Fibroblast of the aortic adventitia (primary cell): ENCODE measurements at regions not wholly inside any gene's neighbourhood (a gene's known extent, or its start where the extent isn't known, plus 50 kb on each side); places are given as distances from the start of the nearest gene placed in this dataset.

Experiments used
- DNase-seq: peaks from one replicate; pipeline ENCODE4 v3.0.0-alpha.2; 2010; ENCODE audit warnings: low read depth
- H3K4me3 ChIP-seq: 2 replicates; pipeline ENCODE4 v1.5.1; 2011; ENCODE audit warnings: low read depth, mild to moderate bottlenecking, control low read depth, low read length, moderate library complexity
- CTCF ChIP-seq: IDR thresholded peaks from 2 replicates; pipeline ENCODE4 v1.5.1; 2011; ENCODE audit warnings: mild to moderate bottlenecking, low read length, control low read depth, inconsistent platforms; ENCODE audit not compliant: insufficient read depth

DNA sequence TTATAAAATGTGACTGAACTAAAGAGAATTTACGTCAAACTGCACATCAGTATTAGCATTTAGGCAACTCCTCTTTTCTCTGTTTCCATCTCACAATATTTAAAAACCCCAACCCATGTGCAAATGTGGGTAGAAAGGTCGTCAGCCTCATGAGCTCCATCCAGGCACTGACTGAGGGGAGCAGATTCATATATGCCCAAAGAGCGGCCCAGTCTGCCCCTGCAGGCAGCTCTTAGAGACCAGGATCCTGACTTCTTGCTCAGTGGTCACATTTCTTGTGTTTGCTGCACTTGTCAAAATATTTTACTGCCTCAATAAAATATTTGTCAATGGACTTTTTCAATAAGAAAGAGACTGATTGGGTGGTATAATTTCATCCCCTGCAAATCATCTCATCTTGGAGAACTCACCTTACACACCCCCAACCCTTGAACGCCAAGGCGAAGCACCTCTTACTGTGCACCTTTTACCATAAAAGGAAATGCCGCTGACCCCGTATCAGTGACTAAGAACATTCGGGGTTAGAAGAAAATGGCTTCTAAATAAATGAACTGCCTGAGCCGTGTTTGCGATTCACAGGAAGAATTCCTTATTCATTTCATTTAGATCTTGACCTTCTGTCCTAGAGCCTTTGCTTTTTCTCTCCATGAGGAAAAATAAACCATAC lies 418.8 kb downstream of the BCL11B start:
- no peak for TF ChIP-seq CTCF
- no peak for DNase-seq
- H3K4me3 ChIP-seq: no peak overlapping the region

DNA sequence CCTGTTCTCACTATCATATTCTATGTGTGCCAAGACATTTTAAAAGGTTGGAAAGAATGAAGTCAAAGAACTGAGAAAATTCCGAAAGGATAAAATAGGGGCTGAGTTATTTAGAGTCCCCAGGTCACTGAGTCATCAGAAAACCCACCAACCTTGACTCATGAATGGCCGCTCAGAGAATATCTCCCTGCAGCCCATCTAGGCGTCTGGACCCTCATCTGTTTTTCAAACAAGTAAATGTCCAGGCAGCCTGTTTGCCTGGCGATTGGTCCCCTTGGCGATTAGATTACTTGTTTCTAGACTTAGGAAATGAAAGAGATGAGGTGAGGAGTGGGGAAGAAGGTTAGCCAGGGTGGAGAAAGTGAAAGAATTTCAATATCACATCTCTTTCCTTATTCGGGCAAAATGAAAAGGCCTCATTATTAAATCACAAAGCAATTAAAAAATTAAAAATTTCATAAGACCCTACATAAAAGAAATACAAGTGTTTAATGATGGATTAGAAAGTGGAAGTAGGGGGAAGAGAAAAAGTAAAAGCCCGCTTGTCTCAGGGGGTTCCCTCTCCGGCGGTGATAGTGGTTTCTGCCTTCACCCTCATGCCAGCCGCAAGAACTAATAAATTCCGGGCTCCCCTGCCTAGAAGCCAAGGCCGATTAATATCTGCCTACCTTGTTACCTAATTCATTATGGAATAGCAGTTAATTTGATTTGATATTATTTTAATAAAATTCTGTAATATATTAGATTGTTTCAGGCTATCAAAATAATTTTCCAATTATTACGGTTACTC lies 415.9 kb downstream of the BCL11B start:
- TF ChIP-seq CTCF: no peak
- no peak for DNase-seq
- no peak overlapping the region for H3K4me3 ChIP-seq

- H3K4me3 ChIP-seq: no peak overlapping the region
- TF ChIP-seq CTCF: no peak
- no peak for DNase-seq
Measured at GRCh38 chr14:98858158-98858557, 413.8 kb downstream of the BCL11B start.

DNA sequence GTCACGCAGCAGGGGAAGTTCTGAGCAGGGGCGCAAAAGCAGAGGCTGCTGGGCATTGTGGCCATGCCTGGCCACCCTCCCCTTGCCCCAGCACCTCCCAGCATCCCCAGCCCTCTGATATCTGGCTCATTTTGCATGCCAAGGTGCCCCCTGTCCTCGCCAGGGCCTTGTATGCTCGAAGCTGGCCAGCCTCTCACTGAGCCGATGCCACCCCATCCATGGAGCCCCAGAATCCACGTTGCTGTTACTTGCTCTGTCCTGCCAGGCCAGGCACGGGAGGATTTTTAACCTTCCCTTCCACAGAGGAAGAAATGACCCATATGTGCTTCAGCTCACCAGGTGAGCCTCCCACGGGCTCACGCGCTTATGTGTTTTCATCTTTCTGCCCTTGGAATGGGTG lies 413.4 kb downstream of the BCL11B start:
- TF ChIP-seq CTCF: no peak
- H3K4me3 ChIP-seq: no peak overlapping the region
- no peak for DNase-seq

- H3K4me3 ChIP-seq: no peak overlapping the region
- no peak for DNase-seq
- no peak for TF ChIP-seq CTCF
Measured at GRCh38 chr14:98859301-98859700, 412.7 kb downstream of the BCL11B start.

DNA sequence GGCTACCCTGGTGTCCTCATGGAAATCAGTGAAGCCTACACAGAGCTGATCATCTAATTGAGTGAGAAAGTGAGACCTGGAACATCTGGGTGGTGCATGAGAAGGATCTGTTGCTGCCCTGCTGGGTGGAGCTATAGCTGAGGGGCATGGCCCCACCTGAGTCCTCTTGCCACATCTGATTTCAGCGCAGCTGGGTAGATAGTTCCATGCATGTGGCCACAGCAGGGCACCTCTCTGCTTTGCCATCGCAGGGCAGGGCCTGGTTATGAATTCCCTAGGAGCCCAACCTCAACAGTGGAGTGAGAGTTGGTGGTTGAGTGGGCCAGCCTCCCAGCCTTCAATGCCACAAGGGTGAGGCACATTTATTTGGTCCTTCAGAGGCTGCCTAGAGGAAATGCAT lies 407.8 kb downstream of the BCL11B start:
- TF ChIP-seq CTCF: no peak
- DNase-seq: no peak
- H3K4me3 ChIP-seq: no peak overlapping the region

- no peak for DNase-seq
- no peak overlapping the region for H3K4me3 ChIP-seq
- TF ChIP-seq CTCF: no peak
Measured at GRCh38 chr14:98867146-98867545, 404.9 kb downstream of the BCL11B start.
